ENCODE measurements at regions not wholly inside any gene's neighbourhood (a gene's known extent, or its start where the extent isn't known, plus 50 kb on each side); places are given as distances from the start of the nearest gene placed in this dataset.

DNA sequence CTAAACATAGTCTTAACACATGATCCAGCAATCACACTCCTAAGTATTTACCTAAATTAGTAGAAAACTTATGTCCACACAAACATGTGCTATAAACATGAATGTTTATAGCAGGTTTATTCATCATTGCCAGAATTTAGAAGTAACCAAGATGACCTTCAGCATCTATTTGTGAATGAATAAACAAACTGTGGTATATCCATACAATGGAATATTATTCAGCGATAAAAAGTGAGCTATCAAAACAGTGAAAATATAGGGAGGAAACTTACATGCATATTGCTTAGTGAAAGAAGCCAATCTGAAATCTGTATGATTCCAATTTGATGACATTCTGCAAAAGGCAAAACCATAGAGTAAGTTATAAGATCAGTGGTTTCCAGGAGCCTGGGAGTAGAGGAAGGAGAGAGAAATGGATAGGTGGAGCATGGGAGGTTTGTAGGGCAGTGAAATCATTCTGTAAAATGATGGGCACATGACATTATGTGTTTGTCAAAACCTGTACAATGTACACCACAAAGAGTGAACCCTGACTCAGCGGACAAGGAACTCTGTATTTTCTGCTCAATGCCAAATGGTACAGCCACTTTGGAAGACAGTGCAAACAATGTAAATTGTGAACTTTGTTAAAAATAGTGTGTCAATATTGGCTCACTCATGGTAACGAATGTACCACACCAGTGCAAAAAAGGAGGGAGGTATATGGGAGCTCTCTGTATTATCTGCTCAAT, 61.9 kb upstream of the IGFBP2 start:
- dilution Hi-C loops (cut with HindIII; ENCODE audit: low sequenced_read_pairs, unreplicated experiment) = no loop called here
- no peak overlapping the region for H3K4me3 ChIP-seq (ENCODE audit: insufficient read depth, low read depth, low read length)
- peaks cover 10% of the 10 kb centered on the region for H3K27me3 ChIP-seq (ENCODE audit: control insufficient read depth, insufficient read depth, low read length)
- no peak overlapping the region for H2BK5ac ChIP-seq (ENCODE audit: low read depth, low read length, poor library complexity, severe bottlenecking)
- no peak overlapping the region for H3K9ac ChIP-seq (ENCODE audit: low read depth, low read length)
- no peak overlapping the region for H2BK15ac ChIP-seq (ENCODE audit: low read depth, low read length)
- no peak overlapping the region for H2BK20ac ChIP-seq (ENCODE audit: low read depth, low read length)
- intact Hi-C loops (cut with micrococcal nuclease) = no loop called here
- no peak overlapping the region for H4K8ac ChIP-seq (ENCODE audit: low read depth in 2 of 2, low read length in 2 of 2)
- no peak overlapping the region for H3K14ac ChIP-seq (replicated peaks; ENCODE audit: low read depth, low read length)
- H2AK5ac ChIP-seq (ENCODE audit: low read depth, low read length) = no peak overlapping the region
- H3K23ac ChIP-seq (ENCODE audit: low read depth, low read length) = no peak overlapping the region
- ChIA-PET POLR2A (ENCODE audit: unreplicated experiment) (no interaction called here), CTCF (interaction anchor here (0.6 kb wide), 2 partner anchors 26 to 716 kb away, joined by 3 to 4 read pairs; no protein-coding TSS in a partner anchor)
- no peak overlapping the region for H4K5ac ChIP-seq (ENCODE audit: low read depth, low read length)
- BruUV-seq (replicated peaks) = no TSS peak
- H3K36me3 ChIP-seq (ENCODE audit: control insufficient read depth, insufficient read depth, low read length) = no peaks in the 10 kb centered on the region
- in situ Hi-C loops (cut with MboI; ENCODE audit: low sequenced_read_pairs) = no loop called here
- no peak overlapping the region for H2AFZ ChIP-seq (replicated peaks; ENCODE audit: low read length, poor library complexity)
- no peak overlapping the region for H4K91ac ChIP-seq (ENCODE audit: insufficient read depth, low read depth, low read length)
- H3K4me1 ChIP-seq (ENCODE audit: control insufficient read depth, insufficient read depth, low read length) = no peaks in the 10 kb centered on the region
- WGBS, 2 experiments (ENCODE audit: extremely low coverage in 2 of 2, insufficient read length in 1 of 2) = no CpG with 5 or more reads among the region's 3 CpGs
- H3K9me3 ChIP-seq (ENCODE audit: control insufficient read depth, insufficient read depth, low read length) = no peaks in the 10 kb centered on the region
- no peak overlapping the region for H3K56ac ChIP-seq (ENCODE audit: extremely low read depth, insufficient read depth, low read length)
- no peaks in the 10 kb centered on the region for H4K20me1 ChIP-seq (ENCODE audit: insufficient read depth, low read length)
- H3K4me2 ChIP-seq (ENCODE audit: low read depth, low read length) = no peak overlapping the region
- no peak for ATAC-seq (ENCODE audit: low read depth)
- no peaks in the 10 kb centered on the region for H3K9me1 ChIP-seq (ENCODE audit: insufficient read depth, low read length)
- TF ChIP-seq RCOR1 (IDR thresholded peaks at IDR 0.05; ENCODE audit: insufficient replicate concordance, low read length) = no peak
- TF ChIP-seq, protein P1, sequence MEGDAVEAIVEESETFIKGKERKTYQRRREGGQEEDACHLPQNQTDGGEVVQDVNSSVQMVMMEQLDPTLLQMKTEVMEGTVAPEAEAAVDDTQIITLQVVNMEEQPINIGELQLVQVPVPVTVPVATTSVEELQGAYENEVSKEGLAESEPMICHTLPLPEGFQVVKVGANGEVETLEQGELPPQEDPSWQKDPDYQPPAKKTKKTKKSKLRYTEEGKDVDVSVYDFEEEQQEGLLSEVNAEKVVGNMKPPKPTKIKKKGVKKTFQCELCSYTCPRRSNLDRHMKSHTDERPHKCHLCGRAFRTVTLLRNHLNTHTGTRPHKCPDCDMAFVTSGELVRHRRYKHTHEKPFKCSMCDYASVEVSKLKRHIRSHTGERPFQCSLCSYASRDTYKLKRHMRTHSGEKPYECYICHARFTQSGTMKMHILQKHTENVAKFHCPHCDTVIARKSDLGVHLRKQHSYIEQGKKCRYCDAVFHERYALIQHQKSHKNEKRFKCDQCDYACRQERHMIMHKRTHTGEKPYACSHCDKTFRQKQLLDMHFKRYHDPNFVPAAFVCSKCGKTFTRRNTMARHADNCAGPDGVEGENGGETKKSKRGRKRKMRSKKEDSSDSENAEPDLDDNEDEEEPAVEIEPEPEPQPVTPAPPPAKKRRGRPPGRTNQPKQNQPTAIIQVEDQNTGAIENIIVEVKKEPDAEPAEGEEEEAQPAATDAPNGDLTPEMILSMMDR (conservative IDR thresholded peaks at IDR 0.05; ENCODE audit: low read depth, low read length) = no peak
- TF ChIP-seq MXI1 (IDR thresholded peaks at IDR 0.05; ENCODE audit: borderline replicate concordance, low read depth, low read length) = no peak
- TF ChIP-seq RAD21 (IDR thresholded peaks at IDR 0.05; ENCODE audit: low read length) = no peak
- TF ChIP-seq MAZ (IDR thresholded peaks at IDR 0.05; ENCODE audit: borderline replicate concordance, low read depth, low read length) = no peak
- TF ChIP-seq BHLHE40 (IDR thresholded peaks at IDR 0.05; ENCODE audit: low read depth, low read length) = no peak
- TF ChIP-seq MAFK (IDR thresholded peaks at IDR 0.05; ENCODE audit: low read depth, low read length) = no peak
- TF ChIP-seq SMC3 (IDR thresholded peaks at IDR 0.05; ENCODE audit: low read depth, low read length) = no peak
- TF ChIP-seq NFE2L2 (IDR thresholded peaks at IDR 0.05; ENCODE audit: low read depth, low read length) = no peak
- TF ChIP-seq, protein P2, sequence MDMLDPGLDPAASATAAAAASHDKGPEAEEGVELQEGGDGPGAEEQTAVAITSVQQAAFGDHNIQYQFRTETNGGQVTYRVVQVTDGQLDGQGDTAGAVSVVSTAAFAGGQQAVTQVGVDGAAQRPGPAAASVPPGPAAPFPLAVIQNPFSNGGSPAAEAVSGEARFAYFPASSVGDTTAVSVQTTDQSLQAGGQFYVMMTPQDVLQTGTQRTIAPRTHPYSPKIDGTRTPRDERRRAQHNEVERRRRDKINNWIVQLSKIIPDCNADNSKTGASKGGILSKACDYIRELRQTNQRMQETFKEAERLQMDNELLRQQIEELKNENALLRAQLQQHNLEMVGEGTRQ (IDR thresholded peaks at IDR 0.05; ENCODE audit: low read depth, low read length) = no peak
- TF ChIP-seq, protein P3, sequence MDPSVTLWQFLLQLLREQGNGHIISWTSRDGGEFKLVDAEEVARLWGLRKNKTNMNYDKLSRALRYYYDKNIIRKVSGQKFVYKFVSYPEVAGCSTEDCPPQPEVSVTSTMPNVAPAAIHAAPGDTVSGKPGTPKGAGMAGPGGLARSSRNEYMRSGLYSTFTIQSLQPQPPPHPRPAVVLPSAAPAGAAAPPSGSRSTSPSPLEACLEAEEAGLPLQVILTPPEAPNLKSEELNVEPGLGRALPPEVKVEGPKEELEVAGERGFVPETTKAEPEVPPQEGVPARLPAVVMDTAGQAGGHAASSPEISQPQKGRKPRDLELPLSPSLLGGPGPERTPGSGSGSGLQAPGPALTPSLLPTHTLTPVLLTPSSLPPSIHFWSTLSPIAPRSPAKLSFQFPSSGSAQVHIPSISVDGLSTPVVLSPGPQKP (IDR thresholded peaks at IDR 0.05; ENCODE audit: borderline replicate concordance, low read depth, low read length) = no peak
- TF ChIP-seq CEBPB (IDR thresholded peaks at IDR 0.05; ENCODE audit: low read depth, low read length) = no peak
- no peak for TF ChIP-seq POLR2A (IDR thresholded peaks at IDR 0.05; ENCODE audit: low read depth, low read length)
- no peak for DNase-seq
- no peaks in the 10 kb centered on the region for H3K79me1 ChIP-seq (ENCODE audit: low read depth in 1 of 2, low read length in 2 of 2)
- H3K18ac ChIP-seq (ENCODE audit: low read depth, low read length) = no peak overlapping the region
- H2BK120ac ChIP-seq (ENCODE audit: low read depth, low read length) = no peak overlapping the region
- no peak overlapping the region for H3K27ac ChIP-seq (ENCODE audit: insufficient read depth, low read length)
- H2AK9ac ChIP-seq (replicated peaks; ENCODE audit: low read depth, low read length, poor library complexity) = no peak overlapping the region
- no peak overlapping the region for H3K4ac ChIP-seq (ENCODE audit: low read depth, low read length)
